A673 (cell line): ENCODE measurements at regions not wholly inside any gene's neighbourhood (a gene's known extent, or its start where the extent isn't known, plus 50 kb on each side); places are given as distances from the start of the nearest gene placed in this dataset.

Experiments used
- EZH2 ChIP-seq: fragments of 200-600 bp; sonication (generic); IDR thresholded peaks from 2 replicates; pipeline ENCODE4 v1.6.1; 2017; ENCODE audit warnings: borderline replicate concordance, low read depth, mild to moderate bottlenecking, mixed read lengths, antibody characterized with exemption, low read length; ENCODE audit not compliant: poor library complexity, severe bottlenecking
- TF ChIP-seq, protein P1 (sequence below): fragments of 300-800, 200-600 bp; sonication (generic); conservative IDR thresholded peaks from 2 replicates; pipeline ENCODE4 v1.5.1; 2017; ENCODE audit warnings: low read depth, mild to moderate bottlenecking, antibody characterized with exemption, low read length, moderate library complexity, mixed read lengths

DNA sequence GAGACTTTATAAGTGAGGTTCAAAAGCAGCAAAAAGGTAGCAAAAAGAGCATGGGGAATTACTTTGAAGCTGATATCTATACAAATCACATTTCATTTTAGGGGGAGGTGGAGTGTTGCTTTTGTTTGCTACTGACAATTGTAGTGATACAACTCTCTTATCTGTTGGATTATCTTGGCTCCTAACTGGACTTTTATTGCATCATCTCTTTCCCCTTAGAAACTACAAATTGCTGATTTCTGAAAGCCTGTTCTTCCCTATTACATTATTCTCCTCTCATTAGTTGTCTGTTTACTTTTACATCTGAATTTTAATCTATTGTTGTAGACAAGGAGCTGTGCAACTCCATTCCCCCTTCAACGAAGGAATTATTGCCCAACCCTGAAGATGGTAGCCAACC is 75.0 kb upstream of the GNPDA2 start:
- TF ChIP-seq, protein P1, sequence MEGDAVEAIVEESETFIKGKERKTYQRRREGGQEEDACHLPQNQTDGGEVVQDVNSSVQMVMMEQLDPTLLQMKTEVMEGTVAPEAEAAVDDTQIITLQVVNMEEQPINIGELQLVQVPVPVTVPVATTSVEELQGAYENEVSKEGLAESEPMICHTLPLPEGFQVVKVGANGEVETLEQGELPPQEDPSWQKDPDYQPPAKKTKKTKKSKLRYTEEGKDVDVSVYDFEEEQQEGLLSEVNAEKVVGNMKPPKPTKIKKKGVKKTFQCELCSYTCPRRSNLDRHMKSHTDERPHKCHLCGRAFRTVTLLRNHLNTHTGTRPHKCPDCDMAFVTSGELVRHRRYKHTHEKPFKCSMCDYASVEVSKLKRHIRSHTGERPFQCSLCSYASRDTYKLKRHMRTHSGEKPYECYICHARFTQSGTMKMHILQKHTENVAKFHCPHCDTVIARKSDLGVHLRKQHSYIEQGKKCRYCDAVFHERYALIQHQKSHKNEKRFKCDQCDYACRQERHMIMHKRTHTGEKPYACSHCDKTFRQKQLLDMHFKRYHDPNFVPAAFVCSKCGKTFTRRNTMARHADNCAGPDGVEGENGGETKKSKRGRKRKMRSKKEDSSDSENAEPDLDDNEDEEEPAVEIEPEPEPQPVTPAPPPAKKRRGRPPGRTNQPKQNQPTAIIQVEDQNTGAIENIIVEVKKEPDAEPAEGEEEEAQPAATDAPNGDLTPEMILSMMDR, result no peak
- TF ChIP-seq EZH2, result no peak
